NCI-H1417 (cell line): ENCODE measurements at regions not wholly inside any gene's neighbourhood (a gene's known extent, or its start where the extent isn't known, plus 50 kb on each side); places are given as distances from the start of the nearest gene placed in this dataset.

ENCODE experiments used
- DNase-seq, 3 experiments: peaks; one replicate each; lab custom pipeline; 2025; lab: John Stamatoyannopoulos, UW

DNA sequence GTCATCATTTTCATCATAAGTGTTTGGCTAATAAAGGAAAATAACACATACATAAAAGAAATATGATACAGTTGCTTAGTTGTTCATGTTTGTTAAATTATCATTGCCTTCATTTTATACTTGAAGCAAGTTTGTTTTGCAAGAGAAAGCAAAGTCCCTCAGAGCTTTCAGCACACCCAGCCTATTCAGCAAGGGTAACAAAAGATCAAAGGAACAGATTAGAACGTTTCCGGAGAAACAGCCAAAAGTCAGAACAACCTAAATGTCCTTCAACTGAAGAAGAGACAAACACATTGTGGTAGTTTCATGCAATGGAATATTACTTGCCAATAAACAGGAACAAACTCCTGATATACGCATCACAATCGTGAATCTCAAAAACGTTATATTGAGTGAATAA lies 380.7 kb downstream of the MZT1 start:
- DNase-seq = no peak

DNA sequence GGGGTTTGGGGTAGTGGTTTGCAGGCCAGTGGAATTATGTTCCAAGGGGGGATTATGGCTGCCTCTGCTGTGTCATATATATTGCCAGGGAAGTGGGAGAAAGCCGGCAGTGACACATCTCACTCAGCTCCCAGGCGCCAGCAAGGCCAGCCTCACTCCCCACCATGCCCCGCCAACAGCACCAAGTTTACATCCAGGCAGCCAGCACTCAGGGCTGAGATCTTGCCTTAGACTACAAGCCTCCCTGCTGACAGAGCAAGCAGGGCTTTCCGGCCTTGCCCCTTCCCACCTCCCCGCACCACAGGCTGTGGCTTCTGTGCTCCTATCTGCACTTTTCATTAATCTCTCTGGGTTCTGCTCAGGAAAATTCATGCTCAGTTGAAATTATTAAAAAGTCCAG lies 385.1 kb downstream of the MZT1 start:
- no peak for DNase-seq

DNA sequence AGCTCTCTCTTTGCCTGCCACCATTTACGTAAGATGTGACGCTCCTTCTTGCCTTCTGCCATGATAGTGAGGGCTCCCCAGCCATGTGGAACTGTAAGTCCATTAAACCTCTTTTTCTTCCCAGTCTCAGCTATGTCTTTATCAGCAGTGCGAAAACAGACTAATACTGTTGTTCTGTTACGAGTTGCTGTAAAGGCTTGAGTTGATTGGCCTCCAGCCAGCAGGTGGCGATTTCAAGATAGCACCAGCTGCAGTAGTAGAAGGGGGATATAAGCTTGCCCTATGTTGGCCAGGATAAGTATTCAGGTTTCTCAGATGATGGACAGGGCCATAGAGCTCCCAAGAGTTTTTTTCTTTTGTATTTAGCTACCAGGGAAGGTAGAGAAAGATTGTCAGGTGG lies 385.5 kb downstream of the MZT1 start:
- DNase-seq = no peak

DNA sequence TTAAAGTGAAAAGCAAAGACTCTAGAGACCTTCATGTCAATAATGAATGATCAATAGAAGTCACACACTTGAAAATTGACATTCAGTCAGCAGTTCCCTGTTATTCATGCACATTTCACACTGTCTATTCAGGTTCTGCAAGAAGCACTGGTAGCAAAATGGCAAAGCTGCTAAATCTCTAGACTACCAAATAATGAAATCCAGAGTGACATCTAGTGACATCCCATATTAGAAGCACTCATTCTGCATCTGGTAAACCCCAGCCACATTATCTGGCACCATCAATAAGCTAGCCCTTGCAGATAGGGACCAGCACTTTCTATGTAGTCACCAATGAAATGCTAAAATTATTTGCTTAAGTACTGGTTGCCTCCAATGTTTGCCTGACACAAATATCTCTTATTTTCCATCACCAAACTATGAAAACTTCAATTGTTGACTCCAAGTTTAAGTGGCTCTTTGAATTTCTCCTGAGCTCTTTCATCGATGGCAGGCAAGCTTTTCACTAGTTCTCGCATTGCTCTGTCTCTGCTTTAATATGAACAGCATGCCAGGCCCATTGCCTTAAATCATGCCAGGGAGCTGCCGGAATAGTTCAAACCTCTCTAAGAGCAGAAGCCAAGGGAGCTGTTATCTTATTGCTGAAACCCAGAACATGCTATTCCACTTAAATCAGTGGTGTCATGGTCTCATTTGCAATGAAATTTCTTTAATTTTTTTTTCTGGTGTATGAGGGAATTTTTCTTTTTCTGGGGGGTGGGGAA lies 409.9 kb downstream of the MZT1 start:
- peak in 2 of 3 experiments; percentile 27 to 70 for DNase-seq

DNA sequence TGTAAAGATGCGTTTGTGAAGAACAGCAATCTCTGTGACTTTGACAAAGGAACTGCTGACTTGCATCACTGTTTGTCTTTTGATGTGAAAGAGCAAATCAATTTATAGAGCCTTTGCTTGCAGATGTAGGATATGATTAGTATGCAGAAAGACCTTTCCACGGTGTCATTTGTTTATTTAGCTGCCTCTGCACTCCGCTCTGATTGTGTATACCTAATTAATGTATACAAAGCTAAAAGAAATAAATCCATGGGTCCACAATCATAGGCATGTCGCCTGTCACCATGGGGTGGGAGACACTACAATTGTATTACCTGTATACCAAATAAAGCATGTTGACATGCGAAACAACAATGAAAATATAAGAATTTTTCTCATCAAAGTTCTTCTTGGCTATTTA lies 410.7 kb downstream of the MZT1 start:
- peak in 2 of 3 experiments; percentile 66 to 93 for DNase-seq

DNA sequence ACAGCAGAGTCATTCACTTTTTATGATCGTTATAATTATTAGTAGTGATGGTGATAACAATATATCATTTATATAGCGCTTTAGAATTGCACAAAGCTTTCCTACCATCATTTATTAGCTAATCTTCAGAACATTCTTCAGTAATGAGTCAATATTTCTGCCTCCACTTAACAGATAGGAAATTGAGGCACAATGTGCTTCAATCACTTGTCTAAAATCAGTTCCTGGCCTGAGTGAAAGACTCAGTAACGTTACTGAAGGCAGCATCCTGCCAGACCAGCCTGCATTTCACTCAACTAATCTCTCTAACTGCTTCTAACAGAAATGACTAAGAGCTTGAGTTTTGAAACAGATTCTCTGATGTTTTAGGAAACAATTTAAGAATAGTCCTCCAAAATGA lies 412.1 kb downstream of the MZT1 start:
- peak in 1 of 3 experiments; percentile 20 for DNase-seq

DNA sequence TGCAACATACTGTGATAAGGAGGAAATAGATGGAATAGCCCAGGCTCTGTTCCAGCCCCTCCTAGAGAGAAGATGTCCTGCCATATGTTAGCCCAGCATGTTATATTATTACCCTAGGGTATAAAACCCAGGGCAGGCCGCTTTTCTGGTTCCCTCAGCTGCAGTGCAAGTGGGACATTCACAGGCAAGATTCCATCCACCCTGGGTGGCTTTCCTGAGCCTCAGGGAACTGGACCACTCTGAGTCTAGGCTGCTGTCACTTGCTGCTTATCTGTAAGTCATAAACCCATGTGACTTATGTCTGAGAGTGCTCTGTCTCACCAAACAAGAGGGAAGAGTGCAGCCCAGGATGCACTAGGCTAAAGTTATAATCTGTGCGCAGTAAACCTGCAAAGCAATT lies 413.2 kb downstream of the MZT1 start:
- no peak for DNase-seq

DNA sequence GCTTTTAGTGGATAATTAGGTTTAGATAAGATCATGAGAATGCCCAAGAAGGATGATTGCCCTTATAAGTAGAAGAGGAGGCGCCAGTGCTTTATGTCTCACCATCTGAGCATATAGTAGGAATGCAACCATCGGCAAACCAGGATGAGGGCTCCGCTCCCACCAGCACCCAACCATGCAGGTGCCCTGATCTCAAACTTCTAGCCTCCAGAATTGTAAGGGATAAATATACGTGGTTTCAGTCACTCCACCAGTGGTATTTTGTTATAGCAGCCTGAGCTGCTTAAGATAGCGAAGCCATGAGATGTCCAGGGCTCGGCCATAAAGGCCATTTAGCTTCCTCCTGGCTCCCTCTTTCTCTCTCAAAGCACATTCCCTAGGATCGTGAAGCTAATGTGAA lies 413.9 kb downstream of the MZT1 start:
- no peak for DNase-seq

DNA sequence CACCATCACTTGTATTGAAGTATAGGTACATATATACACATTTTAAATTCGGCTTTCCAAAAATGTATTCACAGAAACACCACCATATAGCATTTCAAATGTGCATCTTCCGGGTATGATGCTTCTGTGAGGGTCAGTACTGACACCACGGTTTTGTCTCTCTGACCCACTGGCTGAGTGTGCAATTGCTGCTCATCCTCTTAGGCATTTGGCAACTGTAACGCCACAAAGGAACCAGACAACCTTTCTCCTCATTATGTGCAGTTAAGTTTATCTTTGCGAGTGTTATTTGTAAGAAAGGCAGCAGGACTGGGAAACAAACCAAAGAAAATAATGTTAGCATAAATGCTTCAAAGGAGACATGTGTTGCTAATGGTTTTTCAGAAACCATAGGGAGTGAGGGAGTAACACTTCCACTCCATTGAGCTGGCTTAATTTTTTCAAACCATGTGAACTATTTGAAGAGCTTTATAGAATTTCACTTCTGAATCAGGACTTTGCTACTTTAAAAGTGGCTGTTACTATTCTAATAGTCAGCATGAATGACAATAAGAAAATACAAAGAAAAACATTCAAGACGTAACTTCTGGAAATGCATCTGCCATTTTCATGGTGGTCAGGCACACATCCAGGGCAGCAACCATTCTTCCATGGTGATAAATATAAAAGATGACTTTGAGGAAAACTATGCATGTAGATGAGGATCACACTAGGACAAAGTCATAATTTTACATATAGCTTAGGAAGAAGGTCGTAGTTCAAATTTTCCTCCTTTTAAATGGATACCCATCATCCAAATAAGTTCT lies 423.3 kb downstream of the MZT1 start:
- DNase-seq = no peak

DNA sequence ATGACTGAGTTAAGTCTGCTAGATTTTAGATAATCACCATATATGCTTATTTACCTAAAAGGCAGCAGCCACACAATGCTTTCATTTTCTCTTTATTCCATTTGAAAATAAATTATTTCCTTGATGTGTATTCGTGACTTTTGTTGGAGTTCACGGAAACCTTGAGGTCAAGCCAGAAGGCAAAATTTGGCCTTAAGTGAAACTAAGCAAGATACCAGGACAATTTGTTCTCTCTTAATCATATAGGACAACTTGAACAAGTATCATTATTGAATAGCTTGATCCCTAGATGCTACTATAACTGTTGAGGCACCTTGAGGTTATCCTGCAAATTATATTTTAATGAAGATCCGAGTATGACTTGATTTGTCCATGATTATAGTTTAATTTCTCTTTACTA lies 429.2 kb upstream of the DACH1 start:
- no peak for DNase-seq

DNA sequence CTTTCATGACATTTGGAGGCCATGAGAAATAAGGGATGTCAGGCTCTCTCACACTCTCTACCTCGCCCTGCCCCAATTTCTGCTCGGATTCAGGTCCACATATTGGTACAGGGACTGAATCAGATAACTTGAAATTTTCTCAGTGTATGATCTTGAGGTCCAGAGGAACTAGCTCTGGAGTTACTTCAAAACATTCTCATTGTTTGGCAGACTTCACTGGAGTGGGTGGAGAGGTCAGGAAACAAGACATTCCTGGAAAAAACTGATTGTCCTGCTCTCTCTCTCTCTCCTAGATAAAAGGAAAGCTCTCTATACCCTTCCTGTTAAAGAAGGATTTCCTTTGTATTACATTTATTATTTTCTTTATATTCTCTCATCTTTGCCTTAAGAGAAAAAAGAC lies 428.1 kb upstream of the DACH1 start:
- no peak for DNase-seq

DNA sequence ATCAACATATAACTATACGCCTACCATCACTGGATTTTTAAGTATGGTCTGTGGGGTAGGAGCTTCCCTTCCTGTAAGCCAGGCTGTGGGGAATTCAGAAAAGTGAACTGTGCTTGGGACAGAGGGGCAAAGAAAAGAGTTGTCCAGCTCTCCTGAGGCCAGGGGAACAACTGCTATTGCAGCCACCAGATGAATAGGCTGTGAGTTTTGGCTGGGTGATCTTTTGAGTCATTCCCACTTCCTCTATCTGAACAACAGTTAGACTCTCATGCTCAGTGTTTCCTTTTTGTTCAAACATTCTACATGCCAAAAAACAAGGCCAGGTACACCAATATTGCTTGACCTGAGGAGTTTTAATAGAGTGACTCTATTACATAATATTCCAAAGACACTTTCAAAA lies 426.2 kb upstream of the DACH1 start:
- DNase-seq = no peak

DNA sequence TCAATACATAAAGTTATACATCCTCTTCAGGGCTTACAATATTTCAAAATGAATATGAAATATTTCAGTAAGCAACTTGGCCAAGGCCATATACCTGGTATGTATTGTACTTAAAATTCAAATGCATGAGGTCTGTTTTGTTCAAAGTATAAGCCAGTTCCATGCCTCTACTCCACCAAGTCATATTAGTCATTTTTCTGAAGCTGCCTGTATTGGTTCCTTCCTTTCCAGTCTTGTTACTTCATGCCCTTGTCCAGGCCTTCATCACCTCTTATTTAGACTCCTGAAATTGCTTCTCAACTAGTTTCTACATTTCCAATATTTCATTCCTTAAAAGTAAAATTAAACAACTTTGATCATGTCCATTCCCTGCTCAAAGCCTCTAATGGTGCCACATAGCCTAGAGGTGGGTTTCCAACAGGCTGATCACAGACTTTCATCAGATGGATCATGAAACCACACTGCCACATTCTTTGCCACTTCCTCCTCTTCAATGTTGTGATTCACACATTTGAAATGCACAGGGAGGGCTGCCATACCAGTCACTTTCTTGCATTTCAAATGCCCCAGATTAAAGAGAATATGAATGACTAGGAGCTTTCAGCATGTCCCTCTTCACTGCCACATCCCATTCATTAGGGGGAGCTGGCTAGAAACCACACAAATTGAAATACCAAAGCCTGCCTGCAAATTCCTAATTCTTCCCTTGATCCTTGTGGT lies 424.1 kb upstream of the DACH1 start:
- DNase-seq = no peak

DNA sequence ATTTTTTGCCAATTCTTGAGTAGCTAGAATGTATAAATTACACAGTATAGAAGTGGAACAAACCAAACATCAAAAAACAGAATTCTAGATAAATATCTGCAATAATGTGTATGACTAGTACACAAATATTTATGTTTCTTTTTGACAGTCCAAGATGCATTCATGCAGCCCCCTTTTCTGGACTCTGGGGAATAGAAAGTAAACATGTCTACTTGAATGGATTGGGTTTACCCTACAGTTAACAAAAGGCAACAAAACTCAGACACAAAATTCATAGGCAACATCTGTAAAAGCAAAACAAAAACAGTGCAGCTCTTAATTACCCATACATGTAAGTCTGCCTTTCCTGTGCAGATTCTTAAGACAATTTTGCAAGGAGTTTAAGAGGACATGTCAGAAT lies 419.4 kb upstream of the DACH1 start:
- no peak for DNase-seq

DNA sequence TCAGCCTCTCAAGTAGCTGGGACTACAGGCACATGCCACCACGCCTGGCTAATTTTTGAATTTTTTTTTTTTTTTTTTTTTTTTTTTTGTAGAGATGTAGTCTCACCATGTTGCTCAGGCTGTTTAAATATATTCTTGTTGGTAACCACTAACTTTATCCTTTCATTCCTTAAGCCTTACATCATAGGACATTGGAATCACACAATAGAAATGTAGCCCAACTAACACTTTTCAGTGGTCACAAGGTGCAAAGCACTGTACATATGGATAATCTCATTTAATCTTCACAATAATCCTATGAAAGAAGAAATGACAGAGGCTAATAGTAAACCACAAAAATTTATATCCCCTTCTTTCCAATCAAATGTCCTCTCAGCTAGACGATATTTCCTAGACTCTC lies 417.8 kb upstream of the DACH1 start:
- DNase-seq = no peak

DNA sequence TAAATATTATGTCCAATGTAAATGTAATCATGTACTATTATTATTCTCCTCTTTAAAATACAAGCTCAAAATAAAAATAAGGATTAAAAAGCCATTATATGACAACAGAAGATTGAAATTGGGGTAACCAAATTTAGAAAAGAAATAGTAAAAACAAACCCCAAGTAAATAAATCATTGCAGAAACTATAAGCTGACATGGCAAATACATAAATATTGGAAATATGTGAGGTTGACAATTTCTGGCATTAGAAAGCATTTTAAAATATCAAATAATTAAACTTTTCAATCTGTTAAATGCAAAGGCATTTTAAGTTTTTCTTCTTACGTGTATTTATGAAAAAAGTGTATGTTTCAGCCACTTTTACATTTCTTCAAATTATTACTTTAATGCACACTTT lies 394.7 kb upstream of the DACH1 start:
- no peak for DNase-seq

DNA sequence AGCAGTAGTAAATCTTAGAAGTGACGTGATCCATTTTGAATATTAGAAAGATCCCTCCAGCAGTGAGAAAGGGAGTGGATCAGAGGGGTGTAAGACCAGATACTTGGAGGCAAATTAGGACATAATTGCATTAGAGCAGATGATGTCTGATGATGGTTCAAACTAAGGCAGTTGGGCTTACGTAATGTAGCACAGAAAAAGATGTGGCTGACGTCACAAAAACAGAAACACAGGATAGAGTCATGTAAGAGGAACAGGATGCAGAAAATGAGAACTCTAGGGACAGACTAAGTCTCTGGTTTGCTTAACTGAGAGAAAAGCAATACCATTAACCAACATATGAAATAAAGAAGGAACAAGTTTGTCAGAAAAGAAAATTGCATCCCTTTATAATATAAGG lies 392.5 kb upstream of the DACH1 start:
- DNase-seq = no peak

DNA sequence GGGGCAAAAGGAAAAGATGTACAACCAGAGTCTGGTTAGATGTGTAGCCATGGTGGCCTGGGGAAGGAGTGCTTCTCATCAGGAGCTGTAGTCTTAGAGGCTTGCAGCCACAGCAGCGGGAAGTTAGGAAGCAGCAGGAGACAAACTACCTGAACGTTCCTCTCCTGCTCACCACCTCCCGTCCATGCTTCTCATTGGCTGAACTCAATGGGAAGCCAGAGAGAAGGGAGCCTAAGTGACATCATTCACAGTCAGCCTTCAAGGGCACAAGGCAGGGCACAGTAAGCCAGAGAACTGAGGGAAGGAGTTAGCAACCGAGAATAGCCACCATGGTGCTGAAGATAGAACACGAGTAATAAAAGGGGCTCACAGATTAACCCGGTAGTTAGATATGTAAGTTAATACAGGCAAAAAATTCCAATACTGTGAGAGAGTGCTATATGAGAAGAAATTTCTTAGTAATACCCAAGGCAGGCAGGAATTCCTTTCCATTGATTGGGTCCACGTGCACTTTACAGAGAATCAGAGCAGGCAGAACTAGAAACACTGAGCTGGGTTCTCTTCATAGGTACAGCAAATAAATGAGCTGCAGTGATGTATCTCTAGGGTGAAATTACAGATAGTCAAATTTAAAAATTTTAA lies 391.5 kb upstream of the DACH1 start:
- DNase-seq = no peak

DNA sequence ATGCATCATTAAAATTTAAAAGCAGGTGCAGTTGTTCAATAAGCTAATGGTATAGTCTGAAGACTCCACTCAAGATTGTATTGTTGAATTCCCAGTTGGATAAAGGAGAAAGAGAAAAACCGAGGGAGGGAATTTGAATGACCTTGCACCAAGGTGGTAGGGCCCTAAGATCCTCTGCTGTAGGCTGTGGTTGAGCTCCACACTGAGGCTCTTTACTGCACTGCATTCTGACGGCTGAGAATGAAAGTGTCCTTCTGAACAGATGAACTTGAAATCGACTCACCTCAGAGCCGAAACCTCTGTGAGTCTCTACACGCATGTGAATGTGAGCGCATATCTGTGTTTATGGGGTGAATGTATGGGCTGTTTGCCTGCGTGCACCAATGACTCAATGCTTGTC lies 388.9 kb upstream of the DACH1 start:
- DNase-seq = peak; percentile 14 to 88 (median 64)

DNA sequence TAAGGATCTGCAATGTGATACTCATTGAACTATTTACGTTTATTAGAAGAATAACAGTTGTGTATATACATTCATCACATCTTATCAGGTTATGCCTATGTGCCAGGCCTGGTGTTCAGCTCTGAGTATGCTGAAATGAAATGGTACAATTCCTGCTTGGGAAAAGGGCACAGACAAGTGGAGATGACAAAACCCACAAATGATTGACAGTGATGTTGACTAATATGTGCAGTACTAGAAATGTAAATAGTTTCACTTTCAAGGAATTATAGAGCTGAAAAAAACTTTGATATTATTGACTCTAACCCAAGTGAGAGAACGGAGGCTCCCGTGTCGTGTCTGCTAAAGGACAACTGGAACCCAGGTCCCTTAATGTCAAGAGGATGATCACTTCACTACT lies 386.8 kb upstream of the DACH1 start:
- DNase-seq = no peak

DNA sequence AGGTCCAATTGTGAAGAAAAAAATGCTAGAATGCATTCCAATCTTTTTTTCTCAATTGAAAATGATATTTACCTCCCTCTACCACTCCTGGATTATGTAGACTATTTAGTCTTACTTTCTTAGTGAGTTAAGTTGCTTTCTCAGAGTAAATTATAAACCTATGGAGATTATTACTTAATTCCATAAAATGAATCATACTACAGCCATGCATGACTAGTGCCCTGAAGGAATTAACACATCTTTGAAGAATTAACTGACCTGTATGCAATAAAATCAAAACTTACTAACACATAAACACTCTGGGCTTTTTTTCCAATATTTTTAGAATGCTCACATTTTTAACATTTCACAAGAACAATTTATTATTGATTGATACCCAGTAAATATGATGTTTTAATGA lies 379.4 kb upstream of the DACH1 start:
- DNase-seq = no peak

DNA sequence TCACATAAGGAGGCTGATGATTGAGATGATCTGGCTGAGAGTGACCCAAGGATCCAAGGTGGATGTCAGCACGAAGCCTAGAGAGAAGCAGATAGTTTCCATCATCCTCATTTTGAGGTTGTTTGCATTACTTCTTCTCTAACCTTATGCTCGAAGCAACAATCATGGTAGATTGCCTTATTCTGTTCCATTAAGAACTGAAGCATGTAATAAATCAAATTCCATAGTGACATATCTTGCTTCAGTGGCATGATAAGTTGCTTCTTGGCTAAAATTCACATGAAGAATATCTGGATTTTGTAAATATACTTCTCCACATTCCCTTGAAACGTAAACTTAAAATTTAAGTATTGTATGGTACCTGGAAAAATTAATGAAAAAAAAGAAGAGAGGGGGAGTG lies 377.8 kb upstream of the DACH1 start:
- no peak for DNase-seq
